ENCODE measurements at regions not wholly inside any gene's neighbourhood (a gene's known extent, or its start where the extent isn't known, plus 50 kb on each side); places are given as distances from the start of the nearest gene placed in this dataset.
"Not testable (repeated sequence)": the region's sequence is repeated elsewhere in the genome, so short reads cannot be mapped to it uniquely, and the experiment has no call there.

- Histone ChIP-seq H3K9me3 (ENCODE audit: low read length) (no peaks in the 10 kb centered on the region), H3K27me3 (ENCODE audit: control insufficient read depth in 1 of 2, insufficient read depth in 2 of 2, low read length in 2 of 2) (no peaks in the 10 kb centered on the region), H3K4me1 (ENCODE audit: insufficient read depth, low read length) (no peaks in the 10 kb centered on the region), H3K36me3 (ENCODE audit: insufficient read depth, low read length) (no peaks in the 10 kb centered on the region), H3K27ac (ENCODE audit: low read depth, low read length) (no peak overlapping the region), H3K4me3 (ENCODE audit: low read depth in 1 of 2, low read length in 2 of 2) (no peak overlapping the region), H3K9ac (ENCODE audit: low read length) (no peak overlapping the region)
Measured at GRCh38 chr13:109949397-109949796, 163.0 kb upstream of the IRS2 start.

- H3K9ac ChIP-seq (ENCODE audit: low read length): no peak overlapping the region
- H3K4me1 ChIP-seq (ENCODE audit: insufficient read depth, low read length): no peaks in the 10 kb centered on the region
Measured at GRCh38 chr13:109947006-109947405, 160.6 kb upstream of the IRS2 start.

GRCh38 chr13:109945206-109945960, 159.0 kb upstream of the IRS2 start:
- no peak overlapping the region for H3K9ac ChIP-seq (ENCODE audit: low read length)
- no peak overlapping the region for H3K27ac ChIP-seq (ENCODE audit: low read depth, low read length)
- H3K9me3 ChIP-seq (ENCODE audit: low read length): no peaks in the 10 kb centered on the region
- no peaks in the 10 kb centered on the region for H3K4me1 ChIP-seq (ENCODE audit: insufficient read depth, low read length)
- no peaks in the 10 kb centered on the region for H3K36me3 ChIP-seq (ENCODE audit: insufficient read depth, low read length)
- H3K27me3 ChIP-seq (ENCODE audit: control insufficient read depth in 1 of 2, insufficient read depth in 2 of 2, low read length in 2 of 2): no peaks in the 10 kb centered on the region
- no peak overlapping the region for H3K4me3 ChIP-seq (ENCODE audit: low read depth in 1 of 2, low read length in 2 of 2)

More at GRCh38 chr13:109947006-109947405, 160.6 kb upstream of the IRS2 start:
- H3K27ac ChIP-seq (ENCODE audit: low read depth, low read length): no peak overlapping the region
- no peaks in the 10 kb centered on the region for H3K36me3 ChIP-seq (ENCODE audit: insufficient read depth, low read length)
- no peaks in the 10 kb centered on the region for H3K27me3 ChIP-seq (ENCODE audit: control insufficient read depth in 1 of 2, insufficient read depth in 2 of 2, low read length in 2 of 2)
- H3K4me3 ChIP-seq (ENCODE audit: low read depth in 1 of 2, low read length in 2 of 2): no peak overlapping the region
- no peaks in the 10 kb centered on the region for H3K9me3 ChIP-seq (ENCODE audit: low read length)

GRCh38 chr13:109941951-109942350, 155.6 kb upstream of the IRS2 start:
- Histone ChIP-seq H3K4me3 (ENCODE audit: low read depth in 1 of 2, low read length in 2 of 2) (no peak overlapping the region), H3K27me3 (ENCODE audit: control insufficient read depth in 1 of 2, insufficient read depth in 2 of 2, low read length in 2 of 2) (no peaks in the 10 kb centered on the region), H3K9me3 (ENCODE audit: low read length) (no peaks in the 10 kb centered on the region), H3K4me1 (ENCODE audit: insufficient read depth, low read length) (peaks cover 4% of the 10 kb centered on the region), H3K36me3 (ENCODE audit: insufficient read depth, low read length) (no peaks in the 10 kb centered on the region), H3K27ac (ENCODE audit: low read depth, low read length) (no peak overlapping the region), H3K9ac (ENCODE audit: low read length) (no peak overlapping the region)

GRCh38 chr13:109941221-109941620, 154.8 kb upstream of the IRS2 start:
- no peak overlapping the region for H3K27ac ChIP-seq (ENCODE audit: low read depth, low read length)

GRCh38 chr13:109940637-109941036, 154.3 kb upstream of the IRS2 start:
- Histone ChIP-seq H3K36me3 (ENCODE audit: insufficient read depth, low read length) (no peaks in the 10 kb centered on the region), H3K9ac (ENCODE audit: low read length) (no peak overlapping the region), H3K9me3 (ENCODE audit: low read length) (no peaks in the 10 kb centered on the region), H3K27me3 (ENCODE audit: control insufficient read depth in 1 of 2, insufficient read depth in 2 of 2, low read length in 2 of 2) (no peaks in the 10 kb centered on the region), H3K4me3 (ENCODE audit: low read depth in 1 of 2, low read length in 2 of 2) (no peak overlapping the region), H3K27ac (ENCODE audit: low read depth, low read length) (no peak overlapping the region), H3K4me1 (ENCODE audit: insufficient read depth, low read length) (peaks cover 4% of the 10 kb centered on the region)

More at GRCh38 chr13:109941221-109941620, 154.8 kb upstream of the IRS2 start:
- H3K36me3 ChIP-seq (ENCODE audit: insufficient read depth, low read length): no peaks in the 10 kb centered on the region
- peaks cover 4% of the 10 kb centered on the region for H3K4me1 ChIP-seq (ENCODE audit: insufficient read depth, low read length)
- no peaks in the 10 kb centered on the region for H3K9me3 ChIP-seq (ENCODE audit: low read length)
- H3K9ac ChIP-seq (ENCODE audit: low read length): no peak overlapping the region
- no peak overlapping the region for H3K4me3 ChIP-seq (ENCODE audit: low read depth in 1 of 2, low read length in 2 of 2)
- H3K27me3 ChIP-seq (ENCODE audit: control insufficient read depth in 1 of 2, insufficient read depth in 2 of 2, low read length in 2 of 2): no peaks in the 10 kb centered on the region

- H3K36me3 ChIP-seq (ENCODE audit: insufficient read depth, low read length): no peaks in the 10 kb centered on the region
- no peak overlapping the region for H3K9ac ChIP-seq (ENCODE audit: low read length)
- no peak overlapping the region for H3K4me3 ChIP-seq (ENCODE audit: low read depth in 1 of 2, low read length in 2 of 2)
- H3K4me1 ChIP-seq (ENCODE audit: insufficient read depth, low read length): peaks cover 4% of the 10 kb centered on the region
- H3K27ac ChIP-seq (ENCODE audit: low read depth, low read length): no peak overlapping the region
- H3K27me3 ChIP-seq (ENCODE audit: control insufficient read depth in 1 of 2, insufficient read depth in 2 of 2, low read length in 2 of 2): no peaks in the 10 kb centered on the region
- H3K9me3 ChIP-seq (ENCODE audit: low read length): no peaks in the 10 kb centered on the region
Measured at GRCh38 chr13:109939838-109940237, 153.5 kb upstream of the IRS2 start.

- Histone ChIP-seq H3K27ac (ENCODE audit: low read depth, low read length) (no peak overlapping the region), H3K9me3 (ENCODE audit: low read length) (no peaks in the 10 kb centered on the region), H3K9ac (ENCODE audit: low read length) (no peak overlapping the region), H3K27me3 (ENCODE audit: control insufficient read depth in 1 of 2, insufficient read depth in 2 of 2, low read length in 2 of 2) (no peaks in the 10 kb centered on the region), H3K4me1 (ENCODE audit: insufficient read depth, low read length) (peaks cover 4% of the 10 kb centered on the region), H3K36me3 (ENCODE audit: insufficient read depth, low read length) (no peaks in the 10 kb centered on the region), H3K4me3 (ENCODE audit: low read depth in 1 of 2, low read length in 2 of 2) (no peak overlapping the region)
Measured at GRCh38 chr13:109939180-109939579, 152.8 kb upstream of the IRS2 start.

GRCh38 chr13:109938255-109938936, 152.0 kb upstream of the IRS2 start:
- H3K27me3 ChIP-seq (ENCODE audit: control insufficient read depth in 1 of 2, insufficient read depth in 2 of 2, low read length in 2 of 2): no peaks in the 10 kb centered on the region
- H3K4me1 ChIP-seq (ENCODE audit: insufficient read depth, low read length): peaks cover 4% of the 10 kb centered on the region
- H3K9me3 ChIP-seq (ENCODE audit: low read length): no peaks in the 10 kb centered on the region
- no peak overlapping the region for H3K9ac ChIP-seq (ENCODE audit: low read length)
- H3K4me3 ChIP-seq (ENCODE audit: low read depth in 1 of 2, low read length in 2 of 2): no peak overlapping the region
- no peak overlapping the region for H3K27ac ChIP-seq (ENCODE audit: low read depth, low read length)
- H3K36me3 ChIP-seq (ENCODE audit: insufficient read depth, low read length): no peaks in the 10 kb centered on the region

- H3K4me3 ChIP-seq (ENCODE audit: low read depth in 1 of 2, low read length in 2 of 2); H3K27ac ChIP-seq (ENCODE audit: low read depth, low read length); H3K9ac ChIP-seq (ENCODE audit: low read length); H3K9me3 ChIP-seq (ENCODE audit: low read length); H3K36me3 ChIP-seq (ENCODE audit: insufficient read depth, low read length); H3K27me3 ChIP-seq (ENCODE audit: control insufficient read depth in 1 of 2, insufficient read depth in 2 of 2, low read length in 2 of 2); H3K4me1 ChIP-seq (ENCODE audit: insufficient read depth, low read length): not testable (repeated sequence)
Measured at GRCh38 chr13:109934520-109934919, 148.1 kb upstream of the IRS2 start.

GRCh38 chr13:109933476-109933875, 147.1 kb upstream of the IRS2 start:
- Histone ChIP-seq H3K27ac (ENCODE audit: low read depth, low read length) (no peak overlapping the region), H3K4me3 (ENCODE audit: low read depth in 1 of 2, low read length in 2 of 2) (no peak overlapping the region), H3K36me3 (ENCODE audit: insufficient read depth, low read length) (no peaks in the 10 kb centered on the region), H3K4me1 (ENCODE audit: insufficient read depth, low read length) (peaks cover 4% of the 10 kb centered on the region), H3K9me3 (ENCODE audit: low read length) (no peaks in the 10 kb centered on the region), H3K27me3 (ENCODE audit: control insufficient read depth in 1 of 2, insufficient read depth in 2 of 2, low read length in 2 of 2) (no peaks in the 10 kb centered on the region), H3K9ac (ENCODE audit: low read length) (no peak overlapping the region)

GRCh38 chr13:109924376-109924775, 138.0 kb upstream of the IRS2 start:
- no peaks in the 10 kb centered on the region for H3K27me3 ChIP-seq (ENCODE audit: control insufficient read depth in 1 of 2, insufficient read depth in 2 of 2, low read length in 2 of 2)
- H3K27ac ChIP-seq (ENCODE audit: low read depth, low read length): no peak overlapping the region
- H3K4me1 ChIP-seq (ENCODE audit: insufficient read depth, low read length): no peaks in the 10 kb centered on the region
- no peaks in the 10 kb centered on the region for H3K36me3 ChIP-seq (ENCODE audit: insufficient read depth, low read length)
- H3K4me3 ChIP-seq (ENCODE audit: low read depth in 1 of 2, low read length in 2 of 2): no peak overlapping the region
- H3K9ac ChIP-seq (ENCODE audit: low read length): no peak overlapping the region
- no peaks in the 10 kb centered on the region for H3K9me3 ChIP-seq (ENCODE audit: low read length)
